ENCODE measurements at regions not wholly inside any gene's neighbourhood (a gene's known extent, or its start where the extent isn't known, plus 50 kb on each side); places are given as distances from the start of the nearest gene placed in this dataset.

DNA sequence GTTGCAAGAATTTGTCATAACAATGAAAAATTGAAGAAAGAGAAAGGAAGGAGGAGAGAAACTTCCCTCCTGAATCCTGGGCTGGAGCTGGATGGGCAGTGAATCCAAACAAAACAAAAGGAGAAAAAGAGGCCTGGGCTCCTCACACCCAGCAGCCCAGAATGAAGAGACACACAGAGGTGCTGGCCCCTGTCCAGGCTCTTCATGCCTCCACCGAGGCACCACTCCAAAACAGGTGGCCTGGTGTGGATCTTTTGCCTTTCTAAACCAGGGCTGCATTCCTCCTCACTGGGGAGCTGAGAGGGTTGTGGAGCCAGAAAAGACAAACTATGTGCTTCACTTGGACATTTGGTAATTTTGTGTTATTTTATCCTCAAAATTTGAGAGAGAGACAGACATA lies 76.0 kb downstream of the FAM124B start:
- TF ChIP-seq TAF1 (IDR thresholded peaks at IDR 0.05; ENCODE audit: low read depth, low read length) (no peak), POLR2A (IDR thresholded peaks at IDR 0.05; ENCODE audit: low read depth, low read length) (no peak), SPI1 (IDR thresholded peaks at IDR 0.05; ENCODE audit: low read depth, low read length) (no peak), POLR2AphosphoS5 (IDR thresholded peaks at IDR 0.05; ENCODE audit: low read depth, low read length) (no peak), POU2F2 (IDR thresholded peaks at IDR 0.05; ENCODE audit: low read depth, low read length) (no peak), PAX5 (IDR thresholded peaks at IDR 0.05; ENCODE audit: insufficient read depth, low read length, severe bottlenecking) (no peak)
- FAIRE-seq (no peak), DNase-seq (ENCODE audit: insufficient read length, low spot score) (no peak)

DNA sequence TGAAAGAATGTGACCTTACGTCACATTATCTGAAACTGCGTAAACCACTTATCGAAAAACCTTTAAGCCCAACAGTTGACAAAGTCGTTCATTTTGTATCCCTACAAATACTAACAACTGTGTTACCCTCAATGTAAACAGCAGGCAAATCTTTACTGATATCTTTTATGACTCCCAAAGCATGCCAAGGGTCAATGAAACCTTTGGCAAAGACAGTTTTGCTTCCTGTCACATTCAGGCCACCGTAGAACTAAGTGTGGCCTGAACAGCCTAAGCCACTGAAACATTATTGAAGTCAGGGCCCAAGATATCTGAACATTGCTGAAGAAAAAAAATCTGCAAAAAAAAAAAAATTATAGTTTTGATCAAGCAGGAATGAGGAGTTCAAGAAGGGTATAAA lies 77.3 kb downstream of the FAM124B start:
- FAIRE-seq: no peak
- TF ChIP-seq POLR2AphosphoS5 (IDR thresholded peaks at IDR 0.05; ENCODE audit: low read depth, low read length): no peak
- TF ChIP-seq POU2F2 (IDR thresholded peaks at IDR 0.05; ENCODE audit: low read depth, low read length): no peak

DNA sequence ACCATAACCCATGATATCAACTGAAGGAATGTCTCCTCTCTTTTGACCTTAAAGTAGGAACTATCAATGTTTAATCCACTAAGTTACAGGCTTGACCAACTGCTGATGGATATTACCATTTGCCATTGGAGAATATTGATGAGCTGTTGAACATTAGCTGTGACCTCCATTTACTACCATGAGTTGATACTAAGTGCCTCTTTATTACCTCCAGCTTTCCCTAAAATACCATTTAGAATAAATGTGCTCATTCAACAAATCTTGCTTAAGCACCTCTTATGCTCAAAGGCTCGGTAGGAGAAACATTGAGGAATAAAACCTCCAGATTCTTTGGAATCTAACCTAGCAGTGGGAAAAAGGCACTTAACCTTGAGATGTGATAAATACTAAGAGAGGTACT lies 81.2 kb downstream of the FAM124B start:
- FAIRE-seq (no peak), DNase-seq (ENCODE audit: insufficient read length, low spot score) (no peak)
- TF ChIP-seq POU2F2 (IDR thresholded peaks at IDR 0.05; ENCODE audit: low read depth, low read length) (no peak), PAX5 (IDR thresholded peaks at IDR 0.05; ENCODE audit: insufficient read depth, low read length, severe bottlenecking) (no peak), POLR2A (IDR thresholded peaks at IDR 0.05; ENCODE audit: low read depth, low read length) (no peak), SPI1 (IDR thresholded peaks at IDR 0.05; ENCODE audit: low read depth, low read length) (no peak), POLR2AphosphoS5 (IDR thresholded peaks at IDR 0.05; ENCODE audit: low read depth, low read length) (no peak), TAF1 (IDR thresholded peaks at IDR 0.05; ENCODE audit: low read depth, low read length) (no peak)

More for the DNA sequence above, 77.3 kb downstream of the FAM124B start:
- no peak for DNase-seq (ENCODE audit: insufficient read length, low spot score)

DNA sequence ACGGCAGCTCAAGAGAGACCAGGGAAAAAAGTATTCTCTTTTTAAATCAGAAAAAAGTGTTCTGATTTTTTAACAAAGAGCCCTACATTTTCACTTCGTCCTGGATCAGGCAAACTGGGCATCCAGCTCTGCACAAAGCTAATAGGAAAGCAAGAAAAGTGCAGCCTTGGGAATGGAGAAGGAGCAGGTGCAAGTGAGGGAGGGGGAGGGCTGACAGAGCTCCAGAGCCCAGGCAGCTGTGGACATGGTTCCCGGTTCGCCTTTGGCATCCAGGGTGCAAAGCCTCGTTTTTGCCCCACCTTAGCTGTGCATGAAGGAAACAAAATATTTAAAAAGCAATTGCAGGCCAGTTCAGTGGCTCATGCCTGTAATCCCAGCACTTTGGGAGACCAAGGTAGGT lies 82.2 kb downstream of the FAM124B start:
- no peak for FAIRE-seq
- no peak for TF ChIP-seq POLR2AphosphoS5 (IDR thresholded peaks at IDR 0.05; ENCODE audit: low read depth, low read length)
- TF ChIP-seq SPI1 (IDR thresholded peaks at IDR 0.05; ENCODE audit: low read depth, low read length): no peak
- TF ChIP-seq PAX5 (IDR thresholded peaks at IDR 0.05; ENCODE audit: insufficient read depth, low read length, severe bottlenecking): no peak
- no peak for TF ChIP-seq POLR2A (IDR thresholded peaks at IDR 0.05; ENCODE audit: low read depth, low read length)
- TF ChIP-seq TAF1 (IDR thresholded peaks at IDR 0.05; ENCODE audit: low read depth, low read length): no peak
- no peak for DNase-seq (ENCODE audit: insufficient read length, low spot score)

DNA sequence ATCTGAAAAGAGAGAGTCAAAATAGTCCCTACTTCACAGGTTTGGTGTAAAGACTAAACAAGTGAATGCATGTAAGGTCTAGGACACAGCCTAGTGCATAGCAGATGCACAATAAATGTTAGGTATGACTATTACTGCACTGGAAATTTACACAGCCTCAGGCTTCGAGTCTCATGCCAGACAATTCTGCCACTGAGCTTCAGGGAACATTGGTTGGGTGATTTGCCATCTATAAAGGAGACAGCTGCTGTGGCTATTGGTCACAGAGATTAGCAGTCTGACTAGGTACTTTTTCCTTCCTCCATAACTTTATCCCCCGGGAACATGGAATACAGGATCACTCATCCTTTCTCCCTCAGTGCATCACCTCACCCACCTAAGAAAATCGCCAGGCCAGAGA lies 89.2 kb downstream of the FAM124B start:
- no peak for FAIRE-seq
- TF ChIP-seq PAX5 (IDR thresholded peaks at IDR 0.05; ENCODE audit: insufficient read depth, low read length, severe bottlenecking) (no peak), POLR2AphosphoS5 (IDR thresholded peaks at IDR 0.05; ENCODE audit: low read depth, low read length) (no peak), POLR2A (IDR thresholded peaks at IDR 0.05; ENCODE audit: low read depth, low read length) (no peak), POU2F2 (IDR thresholded peaks at IDR 0.05; ENCODE audit: low read depth, low read length) (no peak), TAF1 (IDR thresholded peaks at IDR 0.05; ENCODE audit: low read depth, low read length) (no peak), SPI1 (IDR thresholded peaks at IDR 0.05; ENCODE audit: low read depth, low read length) (no peak)

DNA sequence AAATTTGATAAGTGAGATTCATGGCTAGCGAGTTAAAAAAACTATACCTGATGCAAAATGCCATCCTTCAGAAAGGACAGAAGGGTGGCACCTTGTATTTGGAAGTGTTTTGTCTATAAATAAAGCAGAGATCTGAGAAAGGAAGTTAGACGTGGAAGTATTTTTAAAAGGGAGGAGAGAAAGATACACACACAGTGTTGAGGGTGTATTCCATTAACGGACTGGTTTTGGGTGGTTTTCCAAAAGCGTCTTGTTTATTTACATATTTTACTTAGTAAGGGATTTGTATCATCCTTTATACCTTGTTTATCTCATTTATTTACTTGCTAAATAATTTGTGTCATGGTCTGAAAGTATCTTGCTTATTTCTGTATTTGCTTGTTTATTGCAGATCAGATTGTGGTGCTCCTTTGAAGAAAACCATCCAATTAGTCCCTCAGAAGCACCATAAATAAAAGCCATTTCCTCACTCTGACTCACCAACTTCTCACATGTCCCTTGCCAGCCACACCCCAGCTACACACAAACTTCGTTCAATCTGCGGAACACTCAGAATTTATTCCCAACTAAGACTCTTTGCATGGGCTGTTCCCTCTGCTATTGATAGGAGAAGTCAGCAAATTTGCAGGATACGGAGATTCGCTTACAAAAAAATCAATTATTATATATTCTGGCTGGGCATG lies 90.8 kb downstream of the FAM124B start:
- TF ChIP-seq TAF1 (IDR thresholded peaks at IDR 0.05; ENCODE audit: low read depth, low read length) (no peak), POU2F2 (IDR thresholded peaks at IDR 0.05; ENCODE audit: low read depth, low read length) (no peak), POLR2AphosphoS5 (IDR thresholded peaks at IDR 0.05; ENCODE audit: low read depth, low read length) (no peak), PAX5 (IDR thresholded peaks at IDR 0.05; ENCODE audit: insufficient read depth, low read length, severe bottlenecking) (no peak), SPI1 (IDR thresholded peaks at IDR 0.05; ENCODE audit: low read depth, low read length) (no peak), POLR2A (IDR thresholded peaks at IDR 0.05; ENCODE audit: low read depth, low read length) (no peak)
- FAIRE-seq (no peak), DNase-seq (ENCODE audit: insufficient read length, low spot score) (no peak)

More for the DNA sequence above, 89.2 kb downstream of the FAM124B start:
- DNase-seq (ENCODE audit: insufficient read length, low spot score): no peak

DNA sequence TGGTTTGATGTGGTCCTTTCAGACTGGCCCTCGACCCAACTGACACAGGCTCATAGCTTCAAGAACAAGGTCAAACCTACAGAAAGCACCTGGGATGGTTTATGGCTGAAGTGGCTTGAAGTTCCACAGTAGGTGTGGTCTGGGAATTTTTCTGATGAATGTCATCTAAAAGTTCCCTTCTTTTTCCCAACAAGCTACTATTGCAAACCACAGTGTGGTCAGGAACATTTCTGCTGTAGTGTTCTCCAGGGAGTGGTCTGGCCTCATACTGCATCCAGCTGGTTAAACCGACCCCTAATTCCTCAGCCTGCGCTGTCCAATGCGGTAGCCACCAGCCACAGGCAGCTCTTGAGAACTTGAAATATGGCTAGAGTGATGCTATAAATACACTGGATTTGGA lies 92.7 kb downstream of the FAM124B start:
- no peak for FAIRE-seq
- no peak for TF ChIP-seq POLR2A (IDR thresholded peaks at IDR 0.05; ENCODE audit: low read depth, low read length)
- no peak for TF ChIP-seq PAX5 (IDR thresholded peaks at IDR 0.05; ENCODE audit: insufficient read depth, low read length, severe bottlenecking)
- no peak for TF ChIP-seq TAF1 (IDR thresholded peaks at IDR 0.05; ENCODE audit: low read depth, low read length)
- no peak for TF ChIP-seq POLR2AphosphoS5 (IDR thresholded peaks at IDR 0.05; ENCODE audit: low read depth, low read length)
- TF ChIP-seq POU2F2 (IDR thresholded peaks at IDR 0.05; ENCODE audit: low read depth, low read length): no peak
- no peak for TF ChIP-seq SPI1 (IDR thresholded peaks at IDR 0.05; ENCODE audit: low read depth, low read length)
- no peak for DNase-seq (ENCODE audit: insufficient read length, low spot score)

DNA sequence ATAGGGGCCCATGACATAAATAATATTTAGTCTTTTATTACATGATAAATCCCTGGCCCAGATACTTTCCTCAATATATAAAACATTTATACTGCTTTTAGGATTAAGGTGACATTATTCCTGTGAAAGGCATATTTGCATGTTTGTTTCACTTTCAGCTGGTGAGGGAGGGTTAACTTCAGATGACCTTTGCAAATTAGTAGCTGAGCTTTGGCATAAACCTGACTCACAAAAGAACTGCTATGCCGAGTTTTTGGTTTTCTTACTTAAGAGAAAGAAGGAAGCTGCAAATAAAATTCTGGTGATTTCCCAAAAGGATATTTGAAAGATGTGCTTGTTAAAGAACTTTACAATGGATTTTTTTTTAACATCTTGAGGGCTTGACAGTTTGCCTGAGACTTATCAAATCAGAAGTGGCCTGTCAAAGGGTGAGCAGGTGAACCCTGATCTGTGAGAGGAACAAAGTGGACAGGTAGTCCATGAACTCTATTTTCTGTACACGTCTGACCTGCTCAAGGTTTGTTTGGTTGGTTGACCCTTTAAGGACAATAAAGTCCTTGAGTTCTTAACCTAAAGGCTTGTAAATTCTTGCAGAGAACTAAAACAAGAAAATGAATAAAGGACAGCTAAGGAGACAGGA lies 93.5 kb downstream of the FAM124B start:
- TF ChIP-seq SPI1 (IDR thresholded peaks at IDR 0.05; ENCODE audit: low read depth, low read length): no peak
- no peak for TF ChIP-seq POU2F2 (IDR thresholded peaks at IDR 0.05; ENCODE audit: low read depth, low read length)
- no peak for TF ChIP-seq TAF1 (IDR thresholded peaks at IDR 0.05; ENCODE audit: low read depth, low read length)
- no peak for TF ChIP-seq PAX5 (IDR thresholded peaks at IDR 0.05; ENCODE audit: insufficient read depth, low read length, severe bottlenecking)
- TF ChIP-seq POLR2A (IDR thresholded peaks at IDR 0.05; ENCODE audit: low read depth, low read length): no peak
- no peak for TF ChIP-seq POLR2AphosphoS5 (IDR thresholded peaks at IDR 0.05; ENCODE audit: low read depth, low read length)
- DNase-seq (ENCODE audit: insufficient read length, low spot score) (no peak), FAIRE-seq (peak; percentile 81)

DNA sequence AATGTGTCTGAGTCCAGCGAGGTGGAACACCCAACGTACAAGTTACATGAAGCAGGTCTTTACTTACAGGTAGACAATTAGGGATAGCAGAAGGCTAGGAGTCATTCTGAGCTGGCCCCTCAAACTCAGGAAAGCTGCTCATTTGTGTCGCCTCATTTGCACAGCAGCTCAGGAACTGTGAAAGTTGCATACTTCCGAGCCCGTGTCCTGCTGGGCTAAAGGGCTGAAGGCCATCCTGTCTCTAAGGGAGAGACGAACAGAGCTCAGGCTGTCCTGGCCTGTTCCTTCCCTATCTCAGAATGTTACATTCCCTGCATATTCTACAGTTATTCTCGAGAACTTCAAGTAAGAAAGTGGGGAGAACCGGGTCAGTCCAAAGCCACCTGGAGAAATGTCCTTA lies 99.0 kb downstream of the FAM124B start:
- TF ChIP-seq TAF1 (IDR thresholded peaks at IDR 0.05; ENCODE audit: low read depth, low read length) (no peak), SPI1 (IDR thresholded peaks at IDR 0.05; ENCODE audit: low read depth, low read length) (no peak), POLR2AphosphoS5 (IDR thresholded peaks at IDR 0.05; ENCODE audit: low read depth, low read length) (no peak), POU2F2 (IDR thresholded peaks at IDR 0.05; ENCODE audit: low read depth, low read length) (no peak), PAX5 (IDR thresholded peaks at IDR 0.05; ENCODE audit: insufficient read depth, low read length, severe bottlenecking) (no peak), POLR2A (IDR thresholded peaks at IDR 0.05; ENCODE audit: low read depth, low read length) (no peak)
- FAIRE-seq: no peak
- DNase-seq (ENCODE audit: insufficient read length, low spot score): no peak
